EL (cell line): ENCODE measurements at regions not wholly inside any gene's neighbourhood (a gene's known extent, or its start where the extent isn't known, plus 50 kb on each side); places are given as distances from the start of the nearest gene placed in this dataset.
"Not testable (repeated sequence)": the region's sequence is repeated elsewhere in the genome, so short reads cannot be mapped to it uniquely, and the experiment has no call there.

Source experiments
- DNase-seq: peaks from one replicate; pipeline ENCODE4 v3.0.0-alpha.2; 2016

GRCh38 chr10:33100781-33101391 is 142.9 kb upstream of the ITGB1 start:
- no peak for DNase-seq

GRCh38 chr10:33099748-33100147 is 141.7 kb upstream of the ITGB1 start:
- peak; percentile 70 for DNase-seq

GRCh38 chr10:33098951-33099663 is 141.1 kb upstream of the ITGB1 start:
- DNase-seq: peak; percentile 67

GRCh38 chr10:33095867-33096815 is 138.1 kb upstream of the ITGB1 start:
- DNase-seq: no peak

DNA sequence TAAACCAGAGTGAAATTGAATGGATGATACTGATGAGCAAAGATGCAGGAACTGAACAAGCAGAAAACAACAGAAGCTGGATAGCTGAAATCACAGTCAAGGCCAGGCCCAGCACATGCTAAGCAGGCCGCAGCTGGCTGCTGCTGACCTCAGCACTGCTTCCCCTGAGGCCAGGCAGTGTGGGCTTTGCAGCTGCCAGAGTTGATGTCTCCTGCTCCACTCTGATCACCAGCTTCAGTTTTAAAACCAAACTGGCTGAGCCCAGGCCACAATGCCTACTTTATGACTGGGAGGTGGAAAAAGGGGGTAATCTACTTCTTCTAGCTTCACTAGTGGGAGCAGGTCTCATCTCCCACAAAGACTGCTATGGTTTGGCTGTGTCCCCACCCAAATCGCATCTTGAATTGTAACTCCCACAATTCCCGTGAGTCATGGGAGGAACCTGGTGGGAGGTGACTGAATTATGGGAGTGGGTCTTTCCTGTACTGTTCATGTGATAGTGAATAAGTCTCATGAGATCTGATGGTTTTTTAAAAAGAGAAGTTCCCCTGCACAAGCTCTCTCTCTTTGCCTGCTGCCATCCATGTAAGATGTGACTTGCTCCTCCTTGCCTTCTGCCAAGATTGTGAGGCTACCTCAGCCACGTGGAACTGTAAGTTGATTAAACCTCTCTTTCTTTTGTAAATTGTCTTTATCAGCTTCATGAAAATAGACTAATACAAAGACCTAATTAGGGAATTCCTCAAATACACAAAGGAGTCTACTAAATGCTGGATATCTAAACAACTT is 136.4 kb upstream of the ITGB1 start:
- DNase-seq: no peak

- no peak for DNase-seq
These were observed 135.3 kb upstream of the ITGB1 start for GRCh38 chr10:33093362-33093761.

- DNase-seq: no peak
These were observed 134.6 kb upstream of the ITGB1 start for GRCh38 chr10:33092596-33092995.

DNA sequence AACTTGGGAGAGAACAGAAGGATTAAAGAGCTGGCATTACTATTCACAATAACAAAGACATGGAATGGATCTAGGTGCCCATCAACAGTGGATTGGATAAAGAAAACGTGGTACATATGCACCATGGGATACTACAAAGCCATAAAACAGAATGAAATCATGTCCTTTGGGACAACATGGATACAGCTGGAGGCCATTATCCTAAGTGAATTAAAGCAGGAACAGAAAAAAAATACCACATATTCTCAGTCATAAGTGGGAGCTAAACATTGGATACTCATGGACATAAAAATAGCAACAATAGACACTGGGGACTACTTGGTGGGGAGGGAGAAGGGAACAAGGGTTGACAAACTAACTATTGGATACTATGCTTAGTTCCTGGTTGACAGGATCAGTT is 133.2 kb upstream of the ITGB1 start:
- no peak for DNase-seq

- DNase-seq: no peak
These were observed 131.0 kb upstream of the ITGB1 start for GRCh38 chr10:33088990-33089389.

DNA sequence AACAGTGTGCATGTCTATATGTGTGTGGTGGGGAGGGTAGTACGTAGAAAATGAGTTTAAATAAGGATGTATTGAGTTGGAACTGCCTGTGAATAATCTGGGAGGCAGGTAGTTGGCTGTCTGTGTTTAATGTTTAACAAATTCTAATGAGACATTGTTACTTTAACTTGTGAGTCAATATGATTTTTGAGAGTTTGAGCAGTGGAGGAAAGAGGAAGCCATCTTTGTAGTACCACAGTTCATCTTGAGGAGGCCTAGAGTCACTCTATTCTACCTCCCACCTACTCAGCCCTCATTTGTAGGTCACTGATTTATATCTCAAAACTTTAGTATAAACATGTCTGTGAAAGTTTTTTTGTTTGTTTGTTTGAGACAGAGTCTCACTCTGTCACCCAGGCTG is 129.9 kb upstream of the ITGB1 start:
- DNase-seq: no peak

DNA sequence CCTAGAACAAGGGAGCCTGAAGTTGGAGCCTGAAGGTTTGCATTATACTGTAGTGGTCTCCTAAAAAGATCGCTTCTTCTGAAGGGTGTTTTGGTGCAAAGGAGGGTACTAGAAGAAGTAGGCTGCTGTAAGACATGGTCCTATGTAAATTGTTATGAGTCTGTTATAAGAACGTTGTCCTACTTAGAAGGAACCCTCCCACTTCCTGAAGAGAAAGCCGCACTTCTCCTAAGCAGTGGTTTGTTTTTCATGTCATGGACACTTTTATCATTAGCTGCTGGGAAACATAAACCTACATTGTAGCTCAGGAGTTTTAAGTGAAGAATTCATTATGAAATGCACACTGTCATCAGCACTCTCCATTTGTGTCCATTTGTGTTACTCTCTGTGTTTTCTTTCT is 129.1 kb upstream of the ITGB1 start:
- DNase-seq: no peak

- DNase-seq: no peak
These were observed 128.1 kb upstream of the ITGB1 start for GRCh38 chr10:33086100-33086499.

DNA sequence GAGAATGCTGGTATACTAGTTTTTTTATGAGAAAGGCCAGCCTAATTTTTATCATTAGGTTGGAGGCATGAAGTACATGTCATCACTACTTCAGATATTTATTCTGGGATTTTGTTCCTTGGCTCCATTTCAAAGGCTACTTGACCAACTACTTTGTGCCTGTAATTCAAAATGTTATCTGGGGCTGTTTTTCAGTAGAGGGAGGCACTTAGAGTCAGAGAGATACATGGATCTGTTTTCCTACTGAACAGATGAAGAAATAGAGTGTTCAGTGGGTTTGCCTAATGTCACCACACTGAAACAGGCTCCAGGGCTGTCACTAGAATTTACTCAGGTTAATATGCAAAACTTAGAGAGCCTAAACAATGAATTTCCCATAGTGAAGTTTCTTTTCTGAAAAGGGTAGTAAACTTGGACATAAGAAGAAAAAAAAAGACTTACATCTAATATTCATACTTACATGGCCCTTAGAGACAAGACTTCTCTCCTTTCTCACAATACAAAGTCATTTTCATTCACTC is 127.3 kb upstream of the ITGB1 start:
- DNase-seq: no peak

DNA sequence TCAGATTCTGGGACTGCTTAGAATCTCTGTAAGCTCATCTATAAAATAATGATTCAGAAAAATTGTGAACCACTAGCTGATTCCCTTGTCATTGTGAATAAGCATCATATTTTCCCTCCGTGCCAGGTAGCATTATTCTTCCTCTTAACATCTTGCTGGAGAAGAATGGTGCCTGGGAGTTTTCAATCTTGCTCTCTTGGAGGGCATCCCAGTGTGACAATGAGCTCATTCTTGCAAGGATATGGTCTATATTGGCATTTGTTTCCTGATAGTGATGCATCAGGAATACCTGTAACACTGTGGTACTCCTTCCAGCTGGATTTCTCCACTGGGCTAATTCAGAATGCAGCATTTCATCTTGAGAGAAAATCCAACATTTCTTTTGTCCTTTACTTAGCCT is 126.4 kb upstream of the ITGB1 start:
- DNase-seq: no peak

DNA sequence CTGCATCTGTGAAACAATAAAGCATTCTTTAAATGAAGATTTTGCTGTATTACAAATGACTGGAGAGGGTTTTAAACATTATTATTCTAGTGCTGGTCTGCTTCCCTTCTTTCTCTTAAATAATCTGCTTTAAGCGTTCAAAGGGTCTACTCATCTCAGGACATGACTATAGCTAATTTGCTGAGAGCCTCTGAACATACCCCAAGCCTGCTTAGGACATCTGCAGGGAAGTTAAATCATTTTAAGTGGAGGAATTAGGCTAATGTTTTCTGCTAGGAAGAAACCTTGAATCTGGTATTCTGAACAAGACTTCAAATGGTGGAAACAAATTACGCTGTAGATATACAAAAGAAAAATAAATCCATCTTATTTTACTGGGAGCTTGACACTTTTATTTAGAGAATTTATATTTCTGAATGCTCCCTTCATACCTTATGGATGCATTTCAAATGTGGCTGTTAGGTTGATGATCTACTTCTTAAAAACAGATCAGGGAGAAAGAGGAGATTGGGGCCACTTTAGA is 124.4 kb upstream of the ITGB1 start:
- DNase-seq: no peak

DNA sequence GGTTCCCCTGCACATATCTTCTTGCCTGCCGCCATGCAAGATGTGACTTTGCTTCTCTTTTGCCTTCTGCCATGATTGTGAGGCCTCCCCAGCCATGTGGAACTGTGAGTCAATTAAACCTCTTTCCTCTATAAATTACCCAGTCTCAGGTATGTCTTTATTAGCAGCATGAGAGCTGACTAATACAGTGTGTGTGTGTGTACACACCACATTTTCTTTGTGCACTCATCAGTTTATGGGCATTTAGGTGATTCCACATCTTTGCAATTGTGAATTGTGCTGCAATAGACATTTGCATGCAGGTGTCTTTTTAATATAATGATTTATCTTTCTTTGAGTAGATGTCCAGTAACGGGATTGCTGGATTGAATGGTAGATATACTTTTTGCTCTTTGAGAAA is 122.4 kb upstream of the ITGB1 start:
- not testable (repeated sequence) for DNase-seq

DNA sequence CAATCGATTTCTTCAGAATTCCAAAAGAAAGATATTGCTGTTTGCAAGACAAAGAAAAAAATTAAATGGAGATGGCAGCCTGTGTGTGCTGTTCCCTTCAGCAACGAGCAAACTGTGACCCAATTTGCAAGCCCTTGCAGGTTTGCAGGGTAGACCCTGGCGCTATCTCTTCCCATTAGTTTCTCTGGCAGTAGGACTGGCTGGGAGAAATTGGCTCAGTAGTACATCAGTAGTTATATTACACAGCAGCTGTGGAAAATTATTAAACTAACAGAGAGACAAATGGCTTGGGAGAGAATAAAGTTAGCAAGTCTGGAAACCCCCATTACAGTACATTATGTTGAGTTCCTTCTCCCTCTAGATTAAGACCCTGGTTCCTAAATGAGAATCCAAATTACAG is 116.4 kb upstream of the ITGB1 start:
- no peak for DNase-seq

- peak; percentile 3 for DNase-seq
These were observed 115.8 kb upstream of the ITGB1 start for GRCh38 chr10:33073641-33074415.

- no peak for DNase-seq
These were observed 113.8 kb upstream of the ITGB1 start for GRCh38 chr10:33071857-33072256.

DNA sequence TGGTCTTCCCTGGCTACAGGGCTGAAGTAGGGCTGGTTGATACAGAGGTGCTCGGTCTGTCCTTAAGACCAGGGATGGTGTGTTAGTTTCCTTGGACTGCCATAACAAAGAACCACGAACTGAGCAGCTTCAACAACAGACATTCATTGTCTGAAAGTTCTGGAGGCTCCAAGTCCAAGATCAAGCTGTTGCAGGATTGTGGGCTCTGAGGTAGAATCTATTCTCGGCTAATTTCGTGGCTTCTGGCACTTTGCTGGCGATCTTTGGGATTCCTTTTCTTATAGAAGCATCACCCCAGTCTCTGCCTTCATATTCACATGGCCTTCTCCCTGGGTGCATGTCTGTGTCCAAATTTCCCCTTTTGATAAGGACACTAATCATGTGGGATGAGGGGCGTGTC is 112.1 kb upstream of the ITGB1 start:
- DNase-seq: no peak

GRCh38 chr10:33067917-33068316 is 109.9 kb upstream of the ITGB1 start:
- DNase-seq: no peak

DNA sequence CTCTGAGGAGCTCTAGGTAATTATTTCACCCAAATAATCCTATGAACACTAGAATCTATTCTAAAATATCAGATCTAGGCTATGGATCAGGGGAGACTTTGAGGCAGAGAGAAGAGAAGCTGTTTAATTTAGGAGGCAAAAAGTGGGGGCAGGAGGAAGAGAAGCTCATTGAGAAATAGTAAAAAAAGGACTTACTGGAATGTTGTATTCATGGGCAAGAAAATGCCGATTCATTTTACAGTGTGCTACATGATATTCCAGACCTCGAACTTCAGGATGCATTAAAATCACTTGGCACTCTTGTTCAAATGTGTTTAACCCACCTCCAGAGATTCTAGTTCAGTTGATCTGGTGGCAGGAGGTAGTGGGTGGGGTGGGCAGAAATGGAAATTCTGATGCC is 109.5 kb upstream of the ITGB1 start:
- DNase-seq: no peak
